Caki2 (cell line): ENCODE measurements at regions not wholly inside any gene's neighbourhood (a gene's known extent, or its start where the extent isn't known, plus 50 kb on each side); places are given as distances from the start of the nearest gene placed in this dataset.

Experiments used
- DNase-seq: peaks from one replicate; pipeline ENCODE4 v3.0.0-alpha.2; 2015; ENCODE audit warnings: low read depth
- in situ Hi-C: cut with HindIII; loops from 2 replicates; pipeline ENCODE4 v1.10.0; 2016; ENCODE audit warnings: low sequenced_read_pairs, low pct_unique_long_range_greater_than_20kb, mixed read lengths

GRCh38 chr16:55263271-55264250 lies 60.4 kb upstream of the IRX6 start:
- in situ Hi-C loops: no loop called here
- no peak for DNase-seq

GRCh38 chr16:55264949-55265348 lies 59.1 kb upstream of the IRX6 start:
- in situ Hi-C loops: no loop called here
- no peak for DNase-seq

- in situ Hi-C loops: no loop called here
- DNase-seq: no peak
Observed at GRCh38 chr16:55265926-55266325, 58.1 kb upstream of the IRX6 start.

GRCh38 chr16:55271945-55272513 lies 52.0 kb upstream of the IRX6 start:
- in situ Hi-C loops: no loop called here
- DNase-seq: no peak

GRCh38 chr16:55272744-55273143 lies 51.3 kb upstream of the IRX6 start:
- DNase-seq: no peak
- in situ Hi-C loops: no loop called here

- no peak for DNase-seq
- in situ Hi-C loops: no loop called here
Observed at GRCh38 chr16:55273356-55273755, 50.6 kb upstream of the IRX6 start.

- in situ Hi-C loops: no loop called here
- DNase-seq: no peak
Observed at GRCh38 chr16:55273959-55274358, 50.0 kb upstream of the IRX6 start.
